SJSA1 (cell line): ENCODE measurements at regions not wholly inside any gene's neighbourhood (a gene's known extent, or its start where the extent isn't known, plus 50 kb on each side); places are given as distances from the start of the nearest gene placed in this dataset.

ENCODE experiments used
- DNase-seq, 2 experiments: peaks; one replicate each; pipeline ENCODE4 v3.0.0-alpha.2; 2015 to 2020; ENCODE audit warnings: low spot score in 2 of 2, low read depth in 1 of 2
- H3K27ac ChIP-seq: fragments of 250-450 bp; sonication (Bioruptor Pico); 2 replicates; pipeline ENCODE4 v1.5.1; 2020; ENCODE audit warnings: mild to moderate bottlenecking, moderate library complexity
- H3K27me3 ChIP-seq: fragments of 250-450 bp; sonication (Bioruptor Pico); replicated peaks from 2 replicates; pipeline ENCODE4 v1.5.1; 2020; ENCODE audit warnings: mild to moderate bottlenecking, moderate library complexity
- H3K36me3 ChIP-seq: fragments of 250-450 bp; sonication (Bioruptor Pico); 2 replicates; pipeline ENCODE4 v1.5.1; 2020; ENCODE audit warnings: mild to moderate bottlenecking
- H3K4me1 ChIP-seq: fragments of 250-450 bp; sonication (Bioruptor Pico); replicated peaks from 2 replicates; pipeline ENCODE4 v1.6.1; 2021; ENCODE audit warnings: mild to moderate bottlenecking
- H3K4me3 ChIP-seq: fragments of 250-450 bp; sonication (Bioruptor Pico); 2 replicates; pipeline ENCODE4 v1.5.1; 2020; ENCODE audit warnings: mild to moderate bottlenecking
- H3K9me3 ChIP-seq: fragments of 250-450 bp; sonication (Bioruptor Pico); replicated peaks from 2 replicates; pipeline ENCODE4 v1.5.1; 2020; ENCODE audit warnings: mild to moderate bottlenecking

DNA sequence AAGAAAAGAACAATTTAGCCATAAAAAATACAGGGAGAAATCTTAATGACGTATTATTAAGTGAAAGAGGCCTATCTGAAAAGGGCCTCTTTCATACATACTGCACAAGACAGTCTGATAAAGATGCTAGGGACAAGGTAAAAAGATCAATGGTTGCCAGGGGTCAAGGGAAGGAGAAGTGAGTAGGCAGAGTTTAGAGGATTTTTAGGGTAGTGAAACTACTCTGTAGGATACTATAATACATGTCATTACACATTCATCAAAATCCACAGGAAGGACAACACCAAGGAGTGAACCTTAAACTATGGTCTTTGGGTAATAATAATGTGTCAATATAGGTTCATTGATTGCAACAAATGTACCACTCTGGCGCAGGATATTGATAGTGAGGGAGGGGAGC lies 289.3 kb downstream of the FSIP2 start:
- no peak overlapping the region for H3K4me3 ChIP-seq
- H3K27me3 ChIP-seq: no peaks in the 10 kb centered on the region

DNA sequence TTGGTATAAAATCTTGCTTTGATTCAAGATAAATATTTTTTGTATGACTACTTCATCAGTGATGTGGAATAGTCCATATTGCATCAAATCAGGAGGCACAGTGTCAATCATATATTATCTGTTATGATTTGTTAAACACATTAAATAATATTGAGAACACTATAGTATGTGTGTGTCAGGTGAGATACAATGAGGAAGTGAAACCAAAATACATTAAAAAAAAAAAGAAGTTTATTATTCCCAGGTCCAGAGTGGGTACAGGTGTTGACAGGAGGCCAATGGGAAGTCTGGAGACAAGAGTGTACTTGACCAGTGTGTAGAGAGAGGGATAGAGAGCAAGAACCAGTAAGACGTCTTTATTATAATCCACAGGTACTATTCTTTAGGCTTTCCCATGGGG lies 292.6 kb downstream of the FSIP2 start:
- no peak overlapping the region for H3K27ac ChIP-seq
- no peaks in the 10 kb centered on the region for H3K9me3 ChIP-seq
- H3K4me3 ChIP-seq: no peak overlapping the region
- H3K36me3 ChIP-seq: no peaks in the 10 kb centered on the region
- no peaks in the 10 kb centered on the region for H3K4me1 ChIP-seq
- no peaks in the 10 kb centered on the region for H3K27me3 ChIP-seq
- no peak for DNase-seq

More for the DNA sequence above, 289.3 kb downstream of the FSIP2 start:
- Histone ChIP-seq H3K9me3 (no peaks in the 10 kb centered on the region), H3K36me3 (no peaks in the 10 kb centered on the region), H3K27ac (no peak overlapping the region), H3K4me1 (no peaks in the 10 kb centered on the region)
- DNase-seq: no peak

DNA sequence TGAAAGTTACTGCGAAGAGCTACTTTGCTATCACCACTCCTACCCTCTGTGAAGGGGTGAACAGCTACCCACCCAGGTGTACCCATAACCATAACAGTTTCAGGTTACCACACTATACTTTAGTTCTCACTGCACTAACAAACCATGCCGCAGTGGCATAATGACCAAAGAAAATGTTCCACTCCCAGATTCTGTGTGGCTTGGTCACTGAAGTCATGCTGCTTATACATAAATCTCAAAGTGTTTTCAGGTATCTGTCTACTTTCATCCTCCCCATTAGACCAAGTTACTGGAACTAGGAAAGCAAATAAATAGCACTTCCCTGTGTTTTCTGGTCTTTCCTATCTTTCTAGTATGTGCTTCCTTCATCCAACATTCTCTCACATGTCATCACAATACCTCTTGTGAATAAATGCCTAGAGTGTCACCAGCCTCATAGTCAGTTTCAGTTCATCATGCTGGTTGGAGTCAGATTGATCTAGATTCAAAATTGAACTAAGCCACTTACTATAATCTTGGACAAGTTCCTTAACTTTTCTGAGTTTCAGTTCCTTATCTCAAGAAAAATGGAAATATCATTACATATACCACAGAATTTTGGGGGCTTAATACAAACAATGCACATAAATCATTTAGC lies 293.6 kb downstream of the FSIP2 start:
- Histone ChIP-seq H3K27me3 (no peaks in the 10 kb centered on the region), H3K27ac (no peak overlapping the region)
- no peak for DNase-seq

DNA sequence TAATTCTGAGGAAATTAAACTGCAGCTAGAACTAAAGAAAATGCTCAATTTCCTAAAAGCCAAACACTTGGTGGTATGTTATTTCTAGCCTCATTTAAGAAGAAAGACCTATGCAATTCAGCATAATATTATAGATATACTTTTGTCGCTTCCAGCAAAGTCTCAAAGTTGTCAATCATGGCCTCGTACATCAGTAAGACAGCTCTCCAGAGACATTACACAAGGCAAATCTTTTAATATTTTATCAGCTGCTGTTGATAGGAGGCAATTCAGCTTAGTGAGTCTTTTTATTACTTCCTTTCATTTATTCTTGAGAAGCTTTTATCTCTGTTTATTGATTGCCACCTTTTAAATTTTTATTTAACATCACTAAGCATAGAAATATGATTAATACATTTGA lies 294.3 kb downstream of the FSIP2 start:
- DNase-seq: no peak
- no peaks in the 10 kb centered on the region for H3K36me3 ChIP-seq
- no peak overlapping the region for H3K27ac ChIP-seq
- no peak overlapping the region for H3K4me3 ChIP-seq
- H3K9me3 ChIP-seq: no peaks in the 10 kb centered on the region
- H3K4me1 ChIP-seq: no peaks in the 10 kb centered on the region
- no peaks in the 10 kb centered on the region for H3K27me3 ChIP-seq

More for the DNA sequence above, 293.6 kb downstream of the FSIP2 start:
- H3K9me3 ChIP-seq: no peaks in the 10 kb centered on the region
- H3K4me3 ChIP-seq: no peak overlapping the region
- H3K4me1 ChIP-seq: no peaks in the 10 kb centered on the region
- H3K36me3 ChIP-seq: no peaks in the 10 kb centered on the region

DNA sequence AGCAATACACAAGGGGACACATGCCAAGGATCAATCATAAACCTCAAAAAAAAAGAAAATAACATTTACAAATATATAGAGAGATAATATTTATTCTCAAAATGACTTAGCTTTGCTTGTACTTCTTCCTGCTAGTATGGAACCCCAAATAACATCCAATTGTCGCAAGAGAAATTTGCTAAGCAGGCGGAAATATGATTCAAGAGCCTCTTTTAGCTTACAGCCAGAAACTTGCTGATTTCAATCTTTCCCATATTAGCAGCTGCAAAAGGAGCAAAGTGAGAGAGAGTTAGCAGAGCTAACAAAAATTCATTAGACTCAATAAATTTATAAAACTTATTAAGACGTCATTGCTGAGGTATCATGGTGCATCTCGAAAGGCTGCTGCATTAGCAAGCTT lies 294.9 kb downstream of the FSIP2 start:
- no peak overlapping the region for H3K27ac ChIP-seq
- no peak for DNase-seq
- no peaks in the 10 kb centered on the region for H3K9me3 ChIP-seq
- H3K4me1 ChIP-seq: no peaks in the 10 kb centered on the region
- H3K4me3 ChIP-seq: no peak overlapping the region
- H3K36me3 ChIP-seq: no peaks in the 10 kb centered on the region
- no peaks in the 10 kb centered on the region for H3K27me3 ChIP-seq

DNA sequence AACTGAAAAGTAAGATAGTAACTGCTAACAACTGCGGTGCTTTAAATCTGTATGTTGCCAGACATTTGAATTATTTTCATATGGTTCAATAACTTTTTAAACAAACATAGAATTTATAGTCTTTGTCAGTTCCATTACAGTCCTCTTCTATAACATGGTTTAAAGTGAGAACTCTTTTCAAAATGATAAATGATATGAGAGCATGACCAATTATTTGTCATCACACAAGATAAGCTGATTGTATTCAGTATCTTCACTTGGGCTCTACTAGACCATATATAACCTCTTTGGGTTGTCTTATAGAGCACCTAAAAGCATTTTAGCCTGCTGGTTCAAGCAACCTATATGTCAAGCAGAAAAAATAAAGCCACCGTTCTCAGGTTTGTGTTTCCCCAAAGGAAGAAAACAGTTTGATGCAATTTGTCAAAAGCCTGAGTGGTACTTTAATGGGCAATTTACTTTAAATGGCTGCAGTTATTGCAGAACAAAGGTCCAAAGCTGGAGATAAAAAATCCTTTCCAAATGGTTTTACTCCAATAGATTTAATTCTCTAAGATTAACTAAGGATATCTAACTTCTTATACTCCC lies 298.4 kb downstream of the FSIP2 start:
- H3K27ac ChIP-seq: no peak overlapping the region
- no peaks in the 10 kb centered on the region for H3K9me3 ChIP-seq
- no peak for DNase-seq
- no peaks in the 10 kb centered on the region for H3K27me3 ChIP-seq
- no peaks in the 10 kb centered on the region for H3K36me3 ChIP-seq
- no peak overlapping the region for H3K4me3 ChIP-seq
- no peaks in the 10 kb centered on the region for H3K4me1 ChIP-seq

DNA sequence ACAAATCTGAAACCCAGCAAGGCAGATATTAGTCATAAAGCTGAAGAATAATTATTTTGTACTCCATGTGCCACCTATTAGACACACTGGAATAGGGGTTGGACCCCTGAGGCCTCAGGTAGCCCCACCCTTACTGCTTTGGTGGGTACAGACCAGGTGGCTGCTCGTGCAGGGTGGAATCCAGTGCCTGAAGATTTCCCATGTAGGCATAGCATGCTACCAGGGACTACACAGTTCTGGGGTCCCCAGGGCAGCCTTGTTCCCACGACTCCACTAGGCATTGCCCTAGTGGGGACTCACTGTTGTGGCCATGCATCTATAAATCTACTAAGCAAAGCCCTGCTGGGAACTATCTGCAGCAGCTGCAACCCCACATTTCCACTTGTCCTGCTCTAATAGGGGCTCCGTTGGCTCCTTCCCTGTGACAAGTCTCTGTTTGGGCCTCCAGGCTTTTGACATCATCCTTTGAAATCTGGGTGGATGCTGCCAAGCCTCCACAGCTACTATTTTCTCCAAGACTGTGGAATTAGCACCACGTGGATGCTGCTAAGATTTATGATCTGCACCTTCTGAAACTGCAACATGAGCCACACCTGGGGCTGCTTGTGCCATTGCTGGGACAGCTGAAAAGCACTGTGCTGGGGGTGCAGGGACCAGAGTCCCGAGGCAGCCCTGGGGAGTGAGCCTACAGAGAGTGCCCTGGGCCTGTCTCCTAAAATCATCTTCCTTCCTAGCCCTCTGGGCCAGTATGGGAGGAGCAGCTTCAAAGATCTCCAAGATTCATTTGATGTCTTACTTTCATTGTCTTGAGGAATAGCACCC lies 303.8 kb downstream of the FSIP2 start:
- Histone ChIP-seq H3K27me3 (no peaks in the 10 kb centered on the region), H3K9me3 (no peaks in the 10 kb centered on the region)

DNA sequence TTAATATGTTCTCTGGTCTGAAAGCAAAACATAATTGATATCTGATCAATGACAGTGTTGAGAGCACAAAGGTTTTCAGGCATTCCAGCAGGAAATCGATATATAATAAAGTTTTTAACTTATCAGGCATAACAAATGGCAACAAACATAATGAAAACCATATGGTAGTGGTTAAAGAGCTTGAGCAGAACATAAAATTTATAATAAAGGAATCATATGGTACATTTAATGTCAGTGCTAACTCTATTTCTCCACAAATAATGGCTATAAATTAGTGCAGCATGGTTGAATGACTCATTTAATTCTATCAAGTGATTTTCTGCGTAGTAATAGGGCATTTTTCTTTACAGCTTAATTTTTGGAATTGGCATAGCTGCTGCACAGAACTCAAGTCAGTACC lies 306.2 kb downstream of the FSIP2 start:
- Histone ChIP-seq H3K4me1 (no peaks in the 10 kb centered on the region), H3K27me3 (no peaks in the 10 kb centered on the region), H3K27ac (no peak overlapping the region), H3K36me3 (no peaks in the 10 kb centered on the region), H3K9me3 (no peaks in the 10 kb centered on the region), H3K4me3 (no peak overlapping the region)
- DNase-seq: no peak

More for the DNA sequence above, 303.8 kb downstream of the FSIP2 start:
- H3K27ac ChIP-seq: no peak overlapping the region
- no peaks in the 10 kb centered on the region for H3K36me3 ChIP-seq
- DNase-seq: no peak
- H3K4me3 ChIP-seq: no peak overlapping the region
- no peaks in the 10 kb centered on the region for H3K4me1 ChIP-seq

DNA sequence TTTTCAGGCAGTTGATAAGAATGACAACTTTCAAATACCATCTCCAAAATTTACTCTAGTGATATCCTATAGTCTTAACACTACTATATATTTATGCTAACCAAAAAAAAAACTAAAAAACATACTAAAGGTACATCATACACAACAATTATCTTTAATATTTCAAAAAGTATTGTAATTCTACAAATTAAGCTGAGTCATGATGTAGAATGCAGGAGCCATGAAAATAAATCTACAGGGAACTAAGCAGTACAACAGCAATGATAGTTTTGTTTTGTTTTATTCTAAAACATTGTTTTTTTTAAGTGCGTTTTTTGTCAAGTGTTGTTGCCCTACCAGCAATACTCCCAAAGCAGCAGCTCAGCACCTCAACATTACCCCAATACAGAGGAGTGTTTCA lies 314.3 kb downstream of the FSIP2 start:
- H3K36me3 ChIP-seq: no peaks in the 10 kb centered on the region
- H3K27ac ChIP-seq: no peak overlapping the region
- no peaks in the 10 kb centered on the region for H3K9me3 ChIP-seq
- no peak overlapping the region for H3K4me3 ChIP-seq
- no peaks in the 10 kb centered on the region for H3K4me1 ChIP-seq
- no peaks in the 10 kb centered on the region for H3K27me3 ChIP-seq
- DNase-seq: no peak

DNA sequence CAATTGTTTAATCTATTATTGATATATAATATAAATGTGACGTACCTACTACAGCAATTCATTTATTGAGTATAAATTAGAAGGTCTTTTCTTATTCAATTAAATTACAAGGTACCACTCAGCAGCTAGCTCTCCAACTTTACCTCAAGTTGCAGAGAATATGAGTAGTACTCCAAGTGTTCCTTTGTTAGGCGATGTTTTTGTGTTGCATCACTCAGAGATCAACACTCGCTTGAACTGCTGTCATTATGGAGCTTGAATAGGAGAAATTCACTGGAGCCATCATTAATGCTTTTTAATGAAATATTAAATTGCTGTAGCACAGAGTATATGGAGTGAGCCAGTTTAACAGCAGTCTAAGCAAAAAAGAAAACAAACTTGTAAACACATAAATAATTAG lies 320.0 kb downstream of the FSIP2 start:
- Histone ChIP-seq H3K27ac (no peak overlapping the region), H3K4me3 (no peak overlapping the region), H3K36me3 (no peaks in the 10 kb centered on the region), H3K27me3 (no peaks in the 10 kb centered on the region), H3K9me3 (no peaks in the 10 kb centered on the region), H3K4me1 (no peaks in the 10 kb centered on the region)
- DNase-seq: no peak

DNA sequence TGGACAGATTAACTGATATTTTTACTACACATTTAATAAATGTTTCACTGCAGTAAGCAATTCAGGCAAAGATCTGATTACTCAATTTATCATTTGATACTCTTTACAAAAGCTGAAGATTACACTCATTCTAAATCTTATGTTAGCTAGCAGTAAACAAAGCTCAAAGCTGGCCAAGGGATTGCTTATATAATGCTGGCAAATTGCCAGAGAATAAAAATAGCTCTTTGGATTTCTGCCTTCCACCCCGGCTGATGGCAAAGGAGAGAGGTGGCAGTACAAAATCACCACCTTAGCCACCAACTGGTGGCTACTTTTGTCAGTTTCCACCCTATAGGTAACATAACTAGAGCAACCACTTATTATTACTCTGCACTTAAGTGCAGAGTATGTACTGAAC lies 320.5 kb downstream of the FSIP2 start:
- Histone ChIP-seq H3K27ac (no peak overlapping the region), H3K36me3 (no peaks in the 10 kb centered on the region), H3K4me3 (no peak overlapping the region), H3K4me1 (no peaks in the 10 kb centered on the region), H3K27me3 (no peaks in the 10 kb centered on the region), H3K9me3 (no peaks in the 10 kb centered on the region)
- DNase-seq: no peak

DNA sequence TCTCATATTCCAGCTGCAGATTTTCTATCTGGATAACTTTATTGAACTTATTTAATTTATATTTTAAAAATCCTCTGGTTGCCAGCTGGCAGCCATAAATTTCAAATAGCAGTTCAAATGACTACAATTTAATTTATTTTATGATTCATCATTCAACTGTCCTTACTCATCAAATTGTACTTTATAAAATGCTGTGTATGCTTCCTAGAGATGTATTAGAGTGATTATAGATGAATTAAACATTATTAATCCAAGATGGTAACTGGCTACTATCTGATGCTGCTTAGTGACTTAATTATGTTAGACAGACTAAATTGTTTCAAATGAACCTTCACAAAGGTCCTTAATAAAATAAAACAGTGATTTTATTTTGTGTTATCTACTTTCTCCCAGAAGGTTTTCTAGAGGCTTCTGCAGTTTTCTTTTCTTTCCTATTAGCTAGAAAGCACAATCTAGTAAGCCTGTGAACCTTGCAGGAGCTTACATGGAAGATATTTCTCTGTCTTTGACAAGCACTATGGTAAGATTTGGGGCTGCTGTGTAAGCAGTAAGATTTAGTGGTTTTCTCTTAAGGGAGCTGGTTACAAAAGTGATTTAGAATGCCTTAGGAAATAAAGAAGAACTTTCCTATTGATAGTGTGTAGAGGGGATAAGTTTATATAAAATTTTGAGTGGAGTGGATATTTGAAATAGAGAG lies 322.3 kb downstream of the FSIP2 start:
- Histone ChIP-seq H3K27me3 (no peaks in the 10 kb centered on the region), H3K4me1 (no peaks in the 10 kb centered on the region), H3K27ac (no peak overlapping the region), H3K36me3 (no peaks in the 10 kb centered on the region), H3K9me3 (no peaks in the 10 kb centered on the region), H3K4me3 (no peak overlapping the region)
- no peak for DNase-seq

DNA sequence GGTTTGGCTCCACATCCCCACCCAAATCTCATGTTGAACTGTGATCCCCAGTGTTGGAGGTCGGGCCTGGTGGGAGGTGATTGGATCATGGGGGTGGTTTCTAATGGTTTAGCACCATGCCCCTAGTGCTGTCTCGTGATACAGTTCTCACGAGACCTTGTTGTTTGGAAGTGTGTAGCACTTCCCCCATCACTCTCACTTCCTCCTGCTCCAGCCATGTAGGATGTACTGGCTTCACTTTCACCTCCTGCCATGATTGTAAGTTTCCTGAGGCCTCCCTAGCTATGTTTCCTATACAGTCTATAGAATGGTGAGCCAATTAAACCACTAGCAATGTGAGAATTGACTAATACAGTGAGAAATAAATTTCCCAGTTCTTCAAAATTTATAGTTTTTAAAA lies 325.9 kb downstream of the FSIP2 start:
- H3K27me3 ChIP-seq: no peaks in the 10 kb centered on the region
- no peaks in the 10 kb centered on the region for H3K9me3 ChIP-seq
- no peak for DNase-seq
- H3K4me1 ChIP-seq: no peaks in the 10 kb centered on the region
- no peaks in the 10 kb centered on the region for H3K36me3 ChIP-seq
- H3K4me3 ChIP-seq: no peak overlapping the region
- H3K27ac ChIP-seq: no peak overlapping the region

DNA sequence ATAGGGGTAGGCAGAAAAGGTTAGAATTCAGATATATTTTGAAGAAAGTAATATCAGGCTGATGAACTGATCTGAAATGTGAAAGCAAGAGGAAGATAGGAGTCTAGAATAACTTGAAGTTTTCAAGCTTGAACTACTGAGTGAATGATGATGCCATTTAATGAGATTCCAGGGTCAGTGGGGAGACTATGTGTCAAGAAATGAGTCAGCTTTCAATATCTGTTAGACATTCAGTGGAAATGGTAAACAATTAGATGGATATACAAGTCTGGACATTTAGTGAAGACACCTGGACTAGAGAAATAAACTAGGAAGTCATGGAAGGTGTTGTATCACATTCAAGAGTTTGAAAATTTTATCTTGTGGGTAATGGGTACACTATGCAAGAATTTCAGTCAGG lies 326.9 kb downstream of the FSIP2 start:
- H3K27ac ChIP-seq: no peak overlapping the region
- H3K9me3 ChIP-seq: no peaks in the 10 kb centered on the region
- no peak overlapping the region for H3K4me3 ChIP-seq
- DNase-seq: no peak
- no peaks in the 10 kb centered on the region for H3K36me3 ChIP-seq
- H3K4me1 ChIP-seq: no peaks in the 10 kb centered on the region
- no peaks in the 10 kb centered on the region for H3K27me3 ChIP-seq
